IPS-20b (cell line): ENCODE measurements at regions not wholly inside any gene's neighbourhood (a gene's known extent, or its start where the extent isn't known, plus 50 kb on each side); places are given as distances from the start of the nearest gene placed in this dataset.
"Not testable (repeated sequence)": the region's sequence is repeated elsewhere in the genome, so short reads cannot be mapped to it uniquely, and the experiment has no call there.

Source experiments
- H3K27ac ChIP-seq: one replicate; pipeline ENCODE4 v1.5.1; 2013; ENCODE audit warnings: low read length
- H3K27me3 ChIP-seq: 2 replicates; pipeline ENCODE4 v1.6.1; 2013; ENCODE audit warnings: mild to moderate bottlenecking, low read length, inconsistent platforms; ENCODE audit not compliant: insufficient read depth
- H3K36me3 ChIP-seq: 2 replicates; pipeline ENCODE4 v1.6.1; 2013; ENCODE audit warnings: low read depth, mild to moderate bottlenecking, inconsistent platforms, low read length, moderate library complexity; ENCODE audit not compliant: insufficient read depth
- H3K4me1 ChIP-seq: 2 replicates; pipeline ENCODE4 v1.6.1; 2013; ENCODE audit warnings: mild to moderate bottlenecking, control low read depth, inconsistent platforms, low read length, moderate library complexity; ENCODE audit not compliant: insufficient read depth
- H3K4me3 ChIP-seq: 2 replicates; pipeline ENCODE4 v1.5.1; 2013; ENCODE audit warnings: mild to moderate bottlenecking, low read length, inconsistent platforms
- H3K9ac ChIP-seq: 2 replicates; pipeline ENCODE4 v1.6.1; 2013; ENCODE audit warnings: low read depth, mild to moderate bottlenecking, inconsistent platforms, low read length, moderate library complexity
- H3K9me3 ChIP-seq: 2 replicates; pipeline ENCODE4 v1.6.1; 2013; ENCODE audit warnings: mild to moderate bottlenecking, low read depth, low read length, inconsistent platforms; ENCODE audit not compliant: insufficient read depth

GRCh38 chr16:75952124-75952523, 225.8 kb upstream of the CPHXL start:
- no peak overlapping the region for H3K4me3 ChIP-seq
- H3K9ac ChIP-seq: no peak overlapping the region
- no peaks in the 10 kb centered on the region for H3K36me3 ChIP-seq
- peaks cover 5% of the 10 kb centered on the region; the same call in 1 of the 2 replicates for H3K4me1 ChIP-seq
- H3K27ac ChIP-seq: no peak overlapping the region
- H3K9me3 ChIP-seq: no peaks in the 10 kb centered on the region
- H3K27me3 ChIP-seq: peaks cover 3% of the 10 kb centered on the region; the same call in 1 of the 2 replicates

GRCh38 chr16:75957870-75958269, 231.6 kb upstream of the CPHXL start:
- no peaks in the 10 kb centered on the region for H3K4me1 ChIP-seq
- H3K27ac ChIP-seq: no peak overlapping the region
- no peaks in the 10 kb centered on the region for H3K36me3 ChIP-seq
- no peak overlapping the region for H3K4me3 ChIP-seq
- H3K9ac ChIP-seq: no peak overlapping the region
- no peaks in the 10 kb centered on the region for H3K27me3 ChIP-seq
- H3K9me3 ChIP-seq: no peaks in the 10 kb centered on the region

GRCh38 chr16:75965504-75966374, 239.4 kb upstream of the CPHXL start:
- Histone ChIP-seq H3K4me3 (no peak overlapping the region), H3K9ac (no peak overlapping the region), H3K36me3 (no peaks in the 10 kb centered on the region), H3K9me3 (no peaks in the 10 kb centered on the region), H3K4me1 (peaks cover 9% of the 10 kb centered on the region; the same call in 1 of the 2 replicates), H3K27ac (no peak overlapping the region), H3K27me3 (no peaks in the 10 kb centered on the region)

- H3K9ac ChIP-seq, H3K27ac ChIP-seq, H3K4me1 ChIP-seq, H3K9me3 ChIP-seq, H3K27me3 ChIP-seq, H3K4me3 ChIP-seq, H3K36me3 ChIP-seq: not testable (repeated sequence)
Measured at GRCh38 chr16:75969120-75969519, 242.8 kb upstream of the CPHXL start.

GRCh38 chr16:75971334-75971733, 245.0 kb upstream of the CPHXL start:
- Histone ChIP-seq H3K4me3 (no peak overlapping the region), H3K9me3 (no peaks in the 10 kb centered on the region), H3K36me3 (no peaks in the 10 kb centered on the region), H3K9ac (no peak overlapping the region), H3K4me1 (no peaks in the 10 kb centered on the region), H3K27ac (no peak overlapping the region), H3K27me3 (no peaks in the 10 kb centered on the region)

GRCh38 chr16:75983296-75983695, 257.0 kb upstream of the CPHXL start:
- no peaks in the 10 kb centered on the region for H3K9me3 ChIP-seq
- H3K9ac ChIP-seq: no peak overlapping the region
- H3K4me1 ChIP-seq: peaks cover 12% of the 10 kb centered on the region; the same call in 1 of the 2 replicates
- H3K27ac ChIP-seq: no peak overlapping the region
- H3K4me3 ChIP-seq: peak overlapping the region; percentile 32; the same call in 1 of the 2 replicates
- H3K36me3 ChIP-seq: no peaks in the 10 kb centered on the region
- peaks cover 7% of the 10 kb centered on the region; the same call in 1 of the 2 replicates for H3K27me3 ChIP-seq

GRCh38 chr16:75983741-75984381, 257.6 kb upstream of the CPHXL start:
- Histone ChIP-seq H3K27me3 (peaks cover 7% of the 10 kb centered on the region; the same call in 1 of the 2 replicates), H3K9me3 (no peaks in the 10 kb centered on the region), H3K9ac (no peak overlapping the region), H3K36me3 (no peaks in the 10 kb centered on the region), H3K4me3 (peak overlapping the region; percentile 32; the same call in 1 of the 2 replicates), H3K27ac (no peak overlapping the region), H3K4me1 (peaks cover 12% of the 10 kb centered on the region; the same call in 1 of the 2 replicates)

- Histone ChIP-seq H3K9me3 (no peaks in the 10 kb centered on the region), H3K9ac (no peak overlapping the region), H3K27ac (no peak overlapping the region), H3K4me1 (peaks cover 12% of the 10 kb centered on the region; the same call in 1 of the 2 replicates), H3K4me3 (no peak overlapping the region), H3K36me3 (no peaks in the 10 kb centered on the region), H3K27me3 (peaks cover 4% of the 10 kb centered on the region; the same call in 1 of the 2 replicates)
Measured at GRCh38 chr16:75987323-75987722, 261.0 kb upstream of the CPHXL start.

GRCh38 chr16:75996491-75996890, 270.2 kb upstream of the CPHXL start:
- Histone ChIP-seq H3K4me1 (no peaks in the 10 kb centered on the region), H3K27ac (no peak overlapping the region), H3K36me3 (no peaks in the 10 kb centered on the region), H3K9me3 (no peaks in the 10 kb centered on the region), H3K9ac (no peak overlapping the region), H3K27me3 (no peaks in the 10 kb centered on the region), H3K4me3 (no peak overlapping the region)

- Histone ChIP-seq H3K4me1 (no peaks in the 10 kb centered on the region), H3K27ac (no peak overlapping the region), H3K9me3 (no peaks in the 10 kb centered on the region)
Measured at GRCh38 chr16:75997606-75998005, 271.3 kb upstream of the CPHXL start.

GRCh38 chr16:76007645-76008044, 269.6 kb upstream of the CNTNAP4 start:
- no peaks in the 10 kb centered on the region for H3K4me1 ChIP-seq
- H3K27me3 ChIP-seq: no peaks in the 10 kb centered on the region
- H3K27ac ChIP-seq: no peak overlapping the region
- H3K4me3 ChIP-seq: no peak overlapping the region
- no peaks in the 10 kb centered on the region for H3K9me3 ChIP-seq
- no peaks in the 10 kb centered on the region for H3K36me3 ChIP-seq
- H3K9ac ChIP-seq: no peak overlapping the region

More at GRCh38 chr16:75997606-75998005, 271.3 kb upstream of the CPHXL start:
- Histone ChIP-seq H3K27me3 (no peaks in the 10 kb centered on the region), H3K4me3 (no peak overlapping the region), H3K9ac (no peak overlapping the region), H3K36me3 (no peaks in the 10 kb centered on the region)

- Histone ChIP-seq H3K9ac (no peak overlapping the region), H3K4me3 (no peak overlapping the region), H3K9me3 (no peaks in the 10 kb centered on the region), H3K36me3 (no peaks in the 10 kb centered on the region), H3K27me3 (no peaks in the 10 kb centered on the region), H3K27ac (no peak overlapping the region), H3K4me1 (no peaks in the 10 kb centered on the region)
Measured at GRCh38 chr16:76023835-76024234, 253.4 kb upstream of the CNTNAP4 start.
